ENCODE measurements at regions not wholly inside any gene's neighbourhood (a gene's known extent, or its start where the extent isn't known, plus 50 kb on each side); places are given as distances from the start of the nearest gene placed in this dataset.
"Not testable (repeated sequence)": the region's sequence is repeated elsewhere in the genome, so short reads cannot be mapped to it uniquely, and the experiment has no call there.

DNA sequence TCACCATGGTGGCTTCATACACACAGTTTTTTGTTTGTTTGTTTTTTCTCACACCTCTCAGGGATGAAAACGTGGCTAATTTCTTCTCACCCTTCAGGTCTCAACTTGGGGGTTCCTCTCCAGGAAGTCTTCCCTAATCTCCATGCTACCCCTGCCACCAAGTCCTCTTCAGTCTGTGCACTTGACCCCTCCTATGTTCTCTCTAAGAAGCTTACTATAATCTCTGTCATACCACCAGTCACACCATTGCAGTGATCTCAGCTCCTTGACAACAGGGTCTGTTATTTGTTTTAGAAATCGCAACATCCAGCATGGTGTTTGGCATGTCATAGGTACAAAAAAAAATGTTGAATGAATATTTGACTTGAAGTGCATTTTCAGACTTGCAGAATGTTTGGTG lies 83.4 kb downstream of the PRORP start:
- H3K36me3 ChIP-seq (ENCODE audit: control insufficient read depth in 2 of 2, insufficient read depth in 2 of 2, low read length in 1 of 2) = no peaks in the 10 kb centered on the region
- H3K4me3 ChIP-seq (ENCODE audit: low read length in 2 of 2) = no peak overlapping the region
- WGBS = 96% methylated on average over 2 of the region's 2 CpGs
- H3K4me1 ChIP-seq (ENCODE audit: control insufficient read depth in 2 of 2, insufficient read depth in 2 of 2, low read length in 2 of 2) = peaks cover 7 to 13% of the 10 kb centered on the region in 2 donors
- H3K9me3 ChIP-seq (ENCODE audit: control insufficient read depth in 2 of 2, insufficient read depth in 1 of 2, low read length in 1 of 2) = no peaks in the 10 kb centered on the region
- H3K27me3 ChIP-seq (ENCODE audit: control insufficient read depth in 2 of 2, insufficient read depth in 1 of 2, low read length in 1 of 2) = no peaks in the 10 kb centered on the region
- no peak overlapping the region for H3K27ac ChIP-seq (ENCODE audit: low read depth in 1 of 2, low read length in 1 of 2)
- DNase-seq (ENCODE audit: low read depth in 6 of 9, low spot score in 9 of 9) = no peak

DNA sequence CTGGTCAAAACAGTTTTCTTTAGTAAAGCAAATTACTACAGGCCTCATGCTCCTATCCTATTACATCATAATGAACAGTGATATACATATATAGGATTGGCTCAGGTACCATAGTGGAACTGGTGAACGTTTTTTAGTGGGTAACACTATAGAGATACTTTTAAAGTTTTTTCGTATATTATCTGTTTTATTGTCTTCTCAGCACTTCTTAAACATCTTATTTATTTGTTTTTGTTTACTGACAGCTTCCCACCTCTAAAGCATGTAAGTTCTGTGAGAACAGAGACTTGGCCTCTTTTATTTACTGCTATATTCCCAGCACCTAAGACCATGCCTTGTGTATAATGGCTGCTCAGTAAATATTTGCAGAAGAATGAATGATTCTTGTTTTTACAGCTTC lies 81.1 kb upstream of the PSMA6 start:
- DNase-seq (ENCODE audit: low read depth in 6 of 9, low spot score in 9 of 9) = no peak
- no peak overlapping the region for H3K4me3 ChIP-seq (ENCODE audit: low read length in 2 of 2)
- H3K27me3 ChIP-seq (ENCODE audit: control insufficient read depth in 2 of 2, insufficient read depth in 1 of 2, low read length in 1 of 2) = no peaks in the 10 kb centered on the region
- H3K27ac ChIP-seq (ENCODE audit: low read depth in 1 of 2, low read length in 1 of 2) = no peak overlapping the region
- H3K36me3 ChIP-seq (ENCODE audit: control insufficient read depth in 2 of 2, insufficient read depth in 2 of 2, low read length in 1 of 2) = no peaks in the 10 kb centered on the region
- H3K4me1 ChIP-seq (ENCODE audit: control insufficient read depth in 2 of 2, insufficient read depth in 2 of 2, low read length in 2 of 2) = peaks cover 0 to 4% of the 10 kb centered on the region in 2 donors
- H3K9me3 ChIP-seq (ENCODE audit: control insufficient read depth in 2 of 2, insufficient read depth in 1 of 2, low read length in 1 of 2) = no peaks in the 10 kb centered on the region
- 97% methylated on average over 2 of the region's 2 CpGs for WGBS

DNA sequence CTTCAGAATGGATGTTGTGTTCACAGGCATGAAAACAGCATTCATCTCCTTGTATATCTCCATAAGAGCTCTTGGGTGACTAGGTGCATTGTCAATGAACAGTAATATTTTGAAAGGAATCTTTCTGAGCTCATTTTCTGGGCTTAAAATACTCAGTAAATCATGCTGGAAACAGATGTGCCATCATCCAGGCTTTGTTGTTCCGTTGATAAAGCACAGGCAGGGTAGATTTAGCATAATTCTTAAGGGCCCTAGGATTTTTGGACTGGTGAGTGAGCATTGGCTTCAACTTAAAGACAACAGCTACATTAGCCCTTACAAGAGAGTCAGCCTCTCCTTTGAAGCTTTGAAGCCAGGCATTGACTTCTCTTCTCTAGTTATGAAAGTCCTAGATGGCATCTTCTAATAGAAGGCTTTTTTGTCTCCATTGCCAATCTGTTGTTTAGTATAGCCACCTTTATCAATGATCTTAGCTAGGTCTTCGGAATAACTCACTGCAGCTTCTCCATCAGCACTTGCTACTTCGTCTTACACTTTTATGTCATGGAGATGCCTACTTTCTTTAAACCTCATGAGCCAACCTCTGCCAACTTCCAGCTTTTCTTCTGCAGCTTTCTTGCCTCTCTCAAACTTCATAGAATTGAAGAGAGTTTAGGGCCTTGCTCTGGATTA lies 79.6 kb upstream of the PSMA6 start:
- no peaks in the 10 kb centered on the region for H3K36me3 ChIP-seq (ENCODE audit: control insufficient read depth in 2 of 2, insufficient read depth in 2 of 2, low read length in 1 of 2)
- 96% methylated on average over 3 of the region's 3 CpGs for WGBS
- H3K4me1 ChIP-seq (ENCODE audit: control insufficient read depth in 2 of 2, insufficient read depth in 2 of 2, low read length in 2 of 2) = peaks cover 0 to 4% of the 10 kb centered on the region in 2 donors
- DNase-seq (ENCODE audit: low read depth in 6 of 9, low spot score in 9 of 9) = no peak
- H3K4me3 ChIP-seq (ENCODE audit: low read length in 2 of 2) = no peak overlapping the region
- no peaks in the 10 kb centered on the region for H3K27me3 ChIP-seq (ENCODE audit: control insufficient read depth in 2 of 2, insufficient read depth in 1 of 2, low read length in 1 of 2)
- H3K27ac ChIP-seq (ENCODE audit: low read depth in 1 of 2, low read length in 1 of 2) = no peak overlapping the region
- no peaks in the 10 kb centered on the region for H3K9me3 ChIP-seq (ENCODE audit: control insufficient read depth in 2 of 2, insufficient read depth in 1 of 2, low read length in 1 of 2)

DNA sequence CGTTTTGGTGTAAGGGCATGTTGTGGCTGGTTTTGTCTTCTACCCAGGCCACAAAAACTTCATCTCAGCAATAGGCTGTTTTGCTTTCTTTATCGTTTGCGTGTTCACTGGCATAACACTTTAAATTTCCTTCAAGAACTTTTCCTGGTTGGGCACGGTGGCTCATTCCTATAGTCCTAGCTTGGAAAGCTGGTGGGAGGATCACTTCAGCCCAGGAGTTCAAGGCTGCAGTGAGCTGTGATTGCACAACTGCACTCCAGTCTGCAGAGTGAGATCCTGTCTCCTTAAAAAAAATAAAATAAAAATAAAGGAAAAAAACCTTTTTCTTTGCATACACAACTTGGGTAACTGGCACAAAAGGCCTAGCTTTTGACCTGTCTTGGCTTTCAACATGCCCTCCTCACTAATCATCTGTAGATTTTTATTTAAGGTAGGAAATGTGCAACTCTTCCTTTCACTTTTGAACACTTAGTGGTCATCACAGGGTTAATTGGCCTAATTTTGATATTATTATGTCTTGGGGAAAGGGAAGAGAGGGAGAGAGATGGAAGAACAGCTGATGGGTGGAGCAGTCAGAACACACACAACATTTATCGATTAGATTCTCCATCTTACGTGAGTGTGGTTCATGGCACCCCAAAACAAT lies 78.9 kb upstream of the PSMA6 start:
- Histone ChIP-seq H3K27me3 (ENCODE audit: control insufficient read depth in 2 of 2, insufficient read depth in 1 of 2, low read length in 1 of 2) (no peaks in the 10 kb centered on the region), H3K4me3 (ENCODE audit: low read length in 2 of 2) (no peak overlapping the region), H3K4me1 (ENCODE audit: control insufficient read depth in 2 of 2, insufficient read depth in 2 of 2, low read length in 2 of 2) (peaks cover 0 to 4% of the 10 kb centered on the region in 2 donors), H3K27ac (ENCODE audit: low read depth in 1 of 2, low read length in 1 of 2) (no peak overlapping the region), H3K36me3 (ENCODE audit: control insufficient read depth in 2 of 2, insufficient read depth in 2 of 2, low read length in 1 of 2) (no peaks in the 10 kb centered on the region), H3K9me3 (ENCODE audit: control insufficient read depth in 2 of 2, insufficient read depth in 1 of 2, low read length in 1 of 2) (no peaks in the 10 kb centered on the region)
- 97% methylated on average over 6 of the region's 6 CpGs for WGBS
- no peak for DNase-seq (ENCODE audit: low read depth in 6 of 9, low spot score in 9 of 9)

DNA sequence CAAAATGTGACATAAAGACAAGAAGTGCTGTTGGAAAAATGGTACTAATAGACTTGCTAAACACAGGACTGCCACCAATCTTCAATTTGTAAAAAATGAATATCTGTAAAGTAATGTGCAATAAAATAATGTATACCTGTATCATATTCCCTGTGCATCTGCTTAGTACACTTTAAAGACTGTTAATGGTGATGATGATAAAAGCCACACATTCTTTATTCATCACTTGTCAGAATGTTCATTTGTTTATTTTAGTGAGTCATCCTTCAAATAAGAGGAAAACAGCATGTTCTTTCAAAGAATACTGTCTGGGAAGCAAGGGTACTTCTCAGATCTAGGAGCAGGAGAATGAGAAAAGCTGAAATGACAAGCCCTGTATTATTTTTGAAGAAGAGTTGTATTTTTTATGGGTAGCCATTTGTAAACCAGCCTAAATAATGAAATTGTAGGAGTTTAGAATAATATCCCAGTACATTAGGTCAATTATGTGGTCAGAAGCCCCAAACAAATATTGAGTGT lies 78.3 kb upstream of the PSMA6 start:
- Histone ChIP-seq H3K9me3 (ENCODE audit: control insufficient read depth in 2 of 2, insufficient read depth in 1 of 2, low read length in 1 of 2) (no peaks in the 10 kb centered on the region), H3K36me3 (ENCODE audit: control insufficient read depth in 2 of 2, insufficient read depth in 2 of 2, low read length in 1 of 2) (no peaks in the 10 kb centered on the region), H3K27me3 (ENCODE audit: control insufficient read depth in 2 of 2, insufficient read depth in 1 of 2, low read length in 1 of 2) (no peaks in the 10 kb centered on the region), H3K27ac (ENCODE audit: low read depth in 1 of 2, low read length in 1 of 2) (no peak overlapping the region), H3K4me3 (ENCODE audit: low read length in 2 of 2) (no peak overlapping the region), H3K4me1 (ENCODE audit: control insufficient read depth in 2 of 2, insufficient read depth in 2 of 2, low read length in 2 of 2) (peaks cover 0 to 4% of the 10 kb centered on the region in 2 donors)
- DNase-seq (ENCODE audit: low read depth in 6 of 9, low spot score in 9 of 9) = no peak

DNA sequence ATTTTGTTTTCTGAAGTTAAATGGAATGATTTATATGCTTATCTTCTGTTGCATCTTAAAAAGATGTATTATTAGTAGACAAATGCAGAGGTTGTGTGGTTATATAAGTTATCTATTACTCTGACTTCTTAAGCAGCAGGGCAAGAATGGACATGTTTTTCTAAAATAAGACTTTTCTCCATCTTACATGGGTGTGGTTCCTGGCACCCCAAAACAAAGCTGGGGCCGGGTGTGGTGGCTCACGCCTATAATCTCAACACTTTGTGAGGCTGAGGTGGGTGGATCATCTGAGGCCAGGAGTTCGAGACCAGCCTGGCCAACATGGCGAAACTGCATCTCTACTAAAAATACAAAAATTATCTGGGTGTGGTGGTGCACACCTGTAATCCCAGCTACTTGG lies 77.8 kb upstream of the PSMA6 start:
- not testable (repeated sequence) for H3K27ac ChIP-seq (ENCODE audit: low read depth in 1 of 2, low read length in 1 of 2); H3K4me3 ChIP-seq (ENCODE audit: low read length in 2 of 2); H3K36me3 ChIP-seq (ENCODE audit: control insufficient read depth in 2 of 2, insufficient read depth in 2 of 2, low read length in 1 of 2); H3K9me3 ChIP-seq (ENCODE audit: control insufficient read depth in 2 of 2, insufficient read depth in 1 of 2, low read length in 1 of 2); H3K4me1 ChIP-seq (ENCODE audit: control insufficient read depth in 2 of 2, insufficient read depth in 2 of 2, low read length in 2 of 2); DNase-seq (ENCODE audit: low read depth in 6 of 9, low spot score in 9 of 9); H3K27me3 ChIP-seq (ENCODE audit: control insufficient read depth in 2 of 2, insufficient read depth in 1 of 2, low read length in 1 of 2)
- 93% methylated on average over 4 of the region's 4 CpGs for WGBS

DNA sequence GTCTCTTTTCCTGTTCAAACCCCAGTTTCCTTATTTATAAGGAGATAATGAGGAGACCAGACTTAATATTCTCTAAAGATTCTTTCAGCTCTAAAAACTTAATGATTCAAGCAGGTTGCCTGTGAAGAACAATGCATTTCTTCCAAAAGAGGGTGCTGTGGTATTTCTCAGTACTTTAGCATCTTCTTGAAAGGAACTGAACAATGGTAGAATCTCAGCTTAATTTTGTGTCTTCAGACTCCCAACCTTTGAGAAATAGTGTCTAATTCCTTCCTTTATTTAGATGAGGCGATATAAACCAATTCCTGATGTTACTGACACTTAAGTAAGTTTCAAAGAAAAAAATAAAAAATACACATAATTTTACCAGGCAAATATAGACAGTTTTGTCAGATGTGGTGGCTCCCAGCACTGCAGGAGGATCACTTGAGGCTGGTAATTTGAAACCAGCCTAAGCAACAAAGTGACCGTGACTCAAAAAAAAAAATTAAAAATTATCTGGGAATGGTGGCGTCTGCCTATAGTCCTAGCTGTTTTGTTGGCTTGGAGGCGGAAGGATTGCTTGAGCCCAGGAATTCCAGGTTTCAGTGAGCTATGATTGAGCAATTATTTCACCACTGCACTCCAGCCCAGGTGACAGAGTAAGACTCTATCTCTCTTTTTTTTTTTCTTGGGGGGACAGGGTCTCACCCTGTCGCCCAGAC lies 76.9 kb upstream of the PSMA6 start:
- WGBS = 94% methylated on average over 5 of the region's 5 CpGs
- H3K36me3 ChIP-seq (ENCODE audit: control insufficient read depth in 2 of 2, insufficient read depth in 2 of 2, low read length in 1 of 2) = peaks cover 0 to 9% of the 10 kb centered on the region in 2 donors
- H3K4me3 ChIP-seq (ENCODE audit: low read length in 2 of 2) = no peak overlapping the region
- peak in 3 of 9 donors; percentile 15 to 64 (median 35) for DNase-seq (ENCODE audit: low read depth in 6 of 9, low spot score in 9 of 9)
- H3K27me3 ChIP-seq (ENCODE audit: control insufficient read depth in 2 of 2, insufficient read depth in 1 of 2, low read length in 1 of 2) = no peaks in the 10 kb centered on the region
- no peak overlapping the region for H3K27ac ChIP-seq (ENCODE audit: low read depth in 1 of 2, low read length in 1 of 2)
- H3K9me3 ChIP-seq (ENCODE audit: control insufficient read depth in 2 of 2, insufficient read depth in 1 of 2, low read length in 1 of 2) = no peaks in the 10 kb centered on the region
- no peaks in the 10 kb centered on the region for H3K4me1 ChIP-seq (ENCODE audit: control insufficient read depth in 2 of 2, insufficient read depth in 2 of 2, low read length in 2 of 2)

DNA sequence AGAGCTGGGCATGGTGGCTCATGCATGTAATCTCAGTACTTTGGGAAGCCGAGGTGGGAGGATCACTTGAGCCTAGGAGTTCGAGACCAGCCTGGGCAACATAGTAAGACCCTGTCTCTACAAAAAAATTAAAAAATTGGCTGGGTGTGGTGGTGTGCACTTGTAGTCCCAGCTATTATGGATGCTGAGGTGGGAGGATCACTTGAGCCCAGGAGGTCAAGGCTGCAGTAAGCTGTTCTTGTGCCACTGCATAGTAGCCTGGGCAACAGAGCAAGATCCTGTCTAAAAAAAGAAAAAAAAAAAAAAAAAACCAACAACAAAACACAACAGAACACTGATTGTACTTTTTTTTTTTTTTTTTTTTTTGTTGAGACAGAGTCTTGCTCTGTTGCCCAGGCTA lies 74.0 kb upstream of the PSMA6 start:
- not testable (repeated sequence) for H3K9me3 ChIP-seq (ENCODE audit: control insufficient read depth in 2 of 2, insufficient read depth in 1 of 2, low read length in 1 of 2); DNase-seq (ENCODE audit: low read depth in 6 of 9, low spot score in 9 of 9); H3K27ac ChIP-seq (ENCODE audit: low read depth in 1 of 2, low read length in 1 of 2); H3K4me1 ChIP-seq (ENCODE audit: control insufficient read depth in 2 of 2, insufficient read depth in 2 of 2, low read length in 2 of 2); H3K4me3 ChIP-seq (ENCODE audit: low read length in 2 of 2); H3K27me3 ChIP-seq (ENCODE audit: control insufficient read depth in 2 of 2, insufficient read depth in 1 of 2, low read length in 1 of 2); H3K36me3 ChIP-seq (ENCODE audit: control insufficient read depth in 2 of 2, insufficient read depth in 2 of 2, low read length in 1 of 2)
- WGBS = over 99% methylated on average over 2 of the region's 2 CpGs

DNA sequence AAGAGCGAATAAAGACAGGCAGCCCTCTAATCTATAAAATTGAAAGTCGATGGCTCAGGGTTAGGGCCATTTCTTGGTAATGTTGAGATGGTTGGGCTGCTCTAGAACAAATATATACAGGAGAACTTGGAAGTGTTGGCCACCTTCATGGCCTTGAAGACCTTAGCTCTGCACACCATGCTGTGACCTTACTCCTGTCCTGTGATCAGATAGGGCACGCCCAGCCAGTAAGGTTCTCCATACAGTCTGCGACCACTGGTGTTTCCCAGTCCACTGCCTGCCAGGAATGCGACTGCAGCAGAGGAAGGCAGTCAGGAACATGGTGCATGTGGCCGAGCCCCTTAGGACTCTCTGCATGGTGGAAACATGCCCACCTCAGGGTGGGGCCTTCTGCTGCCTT lies 73.2 kb upstream of the PSMA6 start:
- no peak overlapping the region for H3K27ac ChIP-seq (ENCODE audit: low read depth in 1 of 2, low read length in 1 of 2)
- no peaks in the 10 kb centered on the region for H3K4me1 ChIP-seq (ENCODE audit: control insufficient read depth in 2 of 2, insufficient read depth in 2 of 2, low read length in 2 of 2)
- H3K4me3 ChIP-seq (ENCODE audit: low read length in 2 of 2) = no peak overlapping the region
- DNase-seq (ENCODE audit: low read depth in 6 of 9, low spot score in 9 of 9) = no peak
- over 99% methylated on average over 6 of the region's 6 CpGs for WGBS
- no peaks in the 10 kb centered on the region for H3K9me3 ChIP-seq (ENCODE audit: control insufficient read depth in 2 of 2, insufficient read depth in 1 of 2, low read length in 1 of 2)
- peaks cover 0 to 9% of the 10 kb centered on the region in 2 donors for H3K36me3 ChIP-seq (ENCODE audit: control insufficient read depth in 2 of 2, insufficient read depth in 2 of 2, low read length in 1 of 2)
- no peaks in the 10 kb centered on the region for H3K27me3 ChIP-seq (ENCODE audit: control insufficient read depth in 2 of 2, insufficient read depth in 1 of 2, low read length in 1 of 2)
